GM12875 (cell line): ENCODE measurements at regions not wholly inside any gene's neighbourhood (a gene's known extent, or its start where the extent isn't known, plus 50 kb on each side); places are given as distances from the start of the nearest gene placed in this dataset.

Experiments used
- H3K4me3 ChIP-seq: one replicate; pipeline ENCODE4 v1.5.1; 2011; ENCODE audit warnings: low read depth, low read length, control low read depth
- CTCF ChIP-seq: IDR thresholded peaks from 2 replicates; pipeline ENCODE4 v1.5.1; 2011; ENCODE audit warnings: low read depth, mild to moderate bottlenecking, control low read depth, inconsistent platforms, low read length, moderate library complexity, borderline replicate concordance; ENCODE audit not compliant: insufficient read depth

GRCh38 chr12:72723732-72724131 is 451.6 kb downstream of the TRHDE start:
- H3K4me3 ChIP-seq = no peak overlapping the region
- no peak for TF ChIP-seq CTCF

- no peak overlapping the region for H3K4me3 ChIP-seq
- TF ChIP-seq CTCF = no peak
Measured at GRCh38 chr12:72729451-72730010, 457.4 kb downstream of the TRHDE start.

GRCh38 chr12:72734581-72734980 is 462.4 kb downstream of the TRHDE start:
- TF ChIP-seq CTCF = no peak
- no peak overlapping the region for H3K4me3 ChIP-seq

- TF ChIP-seq CTCF = no peak
Measured at GRCh38 chr12:72738811-72739210, 466.6 kb downstream of the TRHDE start.

GRCh38 chr12:72740064-72740463 is 467.9 kb downstream of the TRHDE start:
- TF ChIP-seq CTCF = no peak
- no peak overlapping the region for H3K4me3 ChIP-seq

More at GRCh38 chr12:72738811-72739210, 466.6 kb downstream of the TRHDE start:
- H3K4me3 ChIP-seq = no peak overlapping the region

GRCh38 chr12:72742568-72742967 is 470.4 kb downstream of the TRHDE start:
- TF ChIP-seq CTCF = no peak
- no peak overlapping the region for H3K4me3 ChIP-seq

GRCh38 chr12:72746048-72746447 is 473.9 kb downstream of the TRHDE start:
- no peak overlapping the region for H3K4me3 ChIP-seq
- no peak for TF ChIP-seq CTCF
